Neural cell (in vitro differentiated cells): ENCODE measurements at regions not wholly inside any gene's neighbourhood (a gene's known extent, or its start where the extent isn't known, plus 50 kb on each side); places are given as distances from the start of the nearest gene placed in this dataset.
A peak's percentile ranks its signal among the peaks of the same experiment; 100 is the strongest.

Experiments used
- H2AFZ ChIP-seq: fragments of 200-600, 300-800 bp; sonication (generic), shearing (Covaris generic); 2 replicates; pipeline ENCODE4 v1.6.0; 2014; ENCODE audit warnings: low read depth, mild to moderate bottlenecking, antibody characterized with exemption, low read length, moderate library complexity
- H3F3A ChIP-seq: fragments of 200-600 bp; shearing (Covaris generic); 2 replicates; pipeline ENCODE4 v1.6.1; 2016; ENCODE audit warnings: mild to moderate bottlenecking, moderate library complexity, mixed read lengths, antibody characterized with exemption, low read length; ENCODE audit not compliant: insufficient read depth, poor library complexity, severe bottlenecking
- H3K27ac ChIP-seq: fragments of 200-600, 300-800 bp; sonication (generic), shearing (Covaris generic); 2 replicates; pipeline ENCODE4 v1.5.1; 2014; ENCODE audit warnings: mild to moderate bottlenecking, low read length, moderate library complexity
- H3K27me3 ChIP-seq: fragments of 300-800, 200-600 bp; sonication (generic), shearing (Covaris generic); 2 replicates; pipeline ENCODE4 v1.6.0; 2014; ENCODE audit warnings: mild to moderate bottlenecking, low read depth, low read length, moderate library complexity; ENCODE audit not compliant: insufficient read depth
- H3K36me3 ChIP-seq: fragments of 300-800, 200-600 bp; sonication (generic), shearing (Covaris generic); 2 replicates; pipeline ENCODE4 v1.5.1; 2014; ENCODE audit warnings: mild to moderate bottlenecking, antibody characterized with exemption, low read length, moderate library complexity; ENCODE audit not compliant: insufficient read depth
- H3K4me2 ChIP-seq: fragments of 300-800, 200-600 bp; sonication (generic), shearing (Covaris generic); 2 replicates; pipeline ENCODE4 v1.6.0; 2014; ENCODE audit warnings: mild to moderate bottlenecking, low read length
- H3K4me3 ChIP-seq: fragments of 300-800, 200-600 bp; sonication (generic), shearing (Covaris generic); 2 replicates; pipeline ENCODE4 v1.5.1; 2014; ENCODE audit warnings: mild to moderate bottlenecking, low read length, moderate library complexity
- H3K79me2 ChIP-seq: fragments of 200-600 bp; shearing (Covaris generic); replicated peaks from 2 replicates; pipeline ENCODE4 v1.6.0; 2014; ENCODE audit warnings: mild to moderate bottlenecking, low read length, moderate library complexity; ENCODE audit not compliant: insufficient read depth
- H3K9ac ChIP-seq: fragments of 300-800, 200-600 bp; sonication (generic), shearing (Covaris generic); 2 replicates; pipeline ENCODE4 v1.6.1; 2016; ENCODE audit warnings: mild to moderate bottlenecking, low read length, mixed read lengths
- H3K9me2 ChIP-seq: fragments of 200-600 bp; shearing (Covaris generic); 2 replicates; pipeline ENCODE4 v1.6.1; 2016; ENCODE audit warnings: mild to moderate bottlenecking, low read length, mixed read lengths; ENCODE audit not compliant: insufficient read depth
- H3K9me3 ChIP-seq: fragments of 200-600, 300-800 bp; sonication (generic), shearing (Covaris generic); 2 replicates; pipeline ENCODE4 v1.6.1; 2016; ENCODE audit warnings: mild to moderate bottlenecking, mixed run types, low read length, moderate library complexity, mixed read lengths
- H4K20me1 ChIP-seq: fragments of 200-600 bp; shearing (Covaris generic); 2 replicates; pipeline ENCODE4 v1.6.1; 2016; ENCODE audit warnings: mild to moderate bottlenecking, mixed run types; ENCODE audit not compliant: insufficient read depth
- EP300 ChIP-seq: fragments of 450-650 bp; conservative IDR thresholded peaks from 2 replicates; pipeline ENCODE4 v1.6.1; 2014; ENCODE audit warnings: antibody characterized with exemption, mild to moderate bottlenecking, moderate library complexity; ENCODE audit not compliant: poor library complexity, severe bottlenecking
- EZH2 ChIP-seq: fragments of 200-600, 300-800 bp; shearing (Covaris generic), sonication (generic); IDR thresholded peaks from 2 replicates; pipeline ENCODE4 v1.6.1; 2014; ENCODE audit warnings: antibody characterized with exemption, low read length, borderline replicate concordance, mild to moderate bottlenecking; ENCODE audit not compliant: insufficient read depth, poor library complexity, severe bottlenecking
- MXI1 ChIP-seq: fragments of 450-650 bp; conservative IDR thresholded peaks from 2 replicates; pipeline ENCODE4 v1.6.1; 2014; ENCODE audit warnings: antibody characterized with exemption, mild to moderate bottlenecking; ENCODE audit not compliant: poor library complexity, severe bottlenecking
- POLR2AphosphoS5 ChIP-seq: IDR thresholded peaks from 2 replicates; pipeline ENCODE4 v1.6.1; 2012
- RAD21 ChIP-seq: fragments of 450-650 bp; conservative IDR thresholded peaks from 2 replicates; pipeline ENCODE4 v1.6.1; 2014; ENCODE audit warnings: antibody characterized with exemption, mild to moderate bottlenecking, moderate library complexity
- SMC3 ChIP-seq: fragments of 450-650 bp; conservative IDR thresholded peaks from 2 replicates; pipeline ENCODE4 v1.6.1; 2014; ENCODE audit warnings: antibody characterized with exemption, mild to moderate bottlenecking, moderate library complexity; ENCODE audit not compliant: poor library complexity
- TAF1 ChIP-seq: IDR thresholded peaks from 2 replicates; pipeline ENCODE4 v1.6.1; 2012; ENCODE audit warnings: low read depth
- TF ChIP-seq, protein P1 (sequence below): IDR thresholded peaks from 2 replicates; pipeline ENCODE4 v1.6.1; 2012; ENCODE audit warnings: borderline replicate concordance
- TF ChIP-seq, protein P2 (sequence below): fragments of 450-650 bp; IDR thresholded peaks from 2 replicates; pipeline ENCODE4 v1.5.1; 2014; ENCODE audit warnings: antibody characterized with exemption, mild to moderate bottlenecking, moderate library complexity; ENCODE audit not compliant: poor library complexity, severe bottlenecking

DNA sequence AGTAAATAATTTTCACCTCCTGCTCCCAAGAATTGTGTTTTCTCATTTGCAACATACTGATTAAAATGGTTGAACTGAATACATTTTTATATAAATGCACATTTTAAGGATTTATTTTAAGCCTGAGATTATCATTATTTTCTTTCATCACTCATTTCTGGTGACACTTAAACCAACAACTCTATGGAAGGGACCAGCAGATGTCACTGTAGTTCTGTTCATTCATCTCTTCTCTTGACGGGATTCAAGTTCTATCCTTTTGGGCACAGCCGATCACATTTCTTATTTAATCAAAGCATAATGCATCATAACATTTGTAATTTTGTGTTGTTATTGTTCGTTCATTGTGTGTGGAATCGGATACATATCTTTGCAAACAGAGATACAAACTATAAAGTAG lies 417.9 kb downstream of the HRH4 start:
- H3K79me2 ChIP-seq = no peaks in the 10 kb centered on the region
- H3K27me3 ChIP-seq = no peaks in the 10 kb centered on the region
- no peaks in the 10 kb centered on the region for H4K20me1 ChIP-seq
- no peaks in the 10 kb centered on the region for H3K9me3 ChIP-seq
- TF ChIP-seq POLR2AphosphoS5 (no peak), MXI1 (no peak), SMC3 (peak; percentile 95), RAD21 (peak; percentile 95), EZH2 (no peak), EP300 (no peak), TAF1 (no peak)
- TF ChIP-seq, protein P1, sequence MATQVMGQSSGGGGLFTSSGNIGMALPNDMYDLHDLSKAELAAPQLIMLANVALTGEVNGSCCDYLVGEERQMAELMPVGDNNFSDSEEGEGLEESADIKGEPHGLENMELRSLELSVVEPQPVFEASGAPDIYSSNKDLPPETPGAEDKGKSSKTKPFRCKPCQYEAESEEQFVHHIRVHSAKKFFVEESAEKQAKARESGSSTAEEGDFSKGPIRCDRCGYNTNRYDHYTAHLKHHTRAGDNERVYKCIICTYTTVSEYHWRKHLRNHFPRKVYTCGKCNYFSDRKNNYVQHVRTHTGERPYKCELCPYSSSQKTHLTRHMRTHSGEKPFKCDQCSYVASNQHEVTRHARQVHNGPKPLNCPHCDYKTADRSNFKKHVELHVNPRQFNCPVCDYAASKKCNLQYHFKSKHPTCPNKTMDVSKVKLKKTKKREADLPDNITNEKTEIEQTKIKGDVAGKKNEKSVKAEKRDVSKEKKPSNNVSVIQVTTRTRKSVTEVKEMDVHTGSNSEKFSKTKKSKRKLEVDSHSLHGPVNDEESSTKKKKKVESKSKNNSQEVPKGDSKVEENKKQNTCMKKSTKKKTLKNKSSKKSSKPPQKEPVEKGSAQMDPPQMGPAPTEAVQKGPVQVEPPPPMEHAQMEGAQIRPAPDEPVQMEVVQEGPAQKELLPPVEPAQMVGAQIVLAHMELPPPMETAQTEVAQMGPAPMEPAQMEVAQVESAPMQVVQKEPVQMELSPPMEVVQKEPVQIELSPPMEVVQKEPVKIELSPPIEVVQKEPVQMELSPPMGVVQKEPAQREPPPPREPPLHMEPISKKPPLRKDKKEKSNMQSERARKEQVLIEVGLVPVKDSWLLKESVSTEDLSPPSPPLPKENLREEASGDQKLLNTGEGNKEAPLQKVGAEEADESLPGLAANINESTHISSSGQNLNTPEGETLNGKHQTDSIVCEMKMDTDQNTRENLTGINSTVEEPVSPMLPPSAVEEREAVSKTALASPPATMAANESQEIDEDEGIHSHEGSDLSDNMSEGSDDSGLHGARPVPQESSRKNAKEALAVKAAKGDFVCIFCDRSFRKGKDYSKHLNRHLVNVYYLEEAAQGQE = no peak
- TF ChIP-seq, protein P2, sequence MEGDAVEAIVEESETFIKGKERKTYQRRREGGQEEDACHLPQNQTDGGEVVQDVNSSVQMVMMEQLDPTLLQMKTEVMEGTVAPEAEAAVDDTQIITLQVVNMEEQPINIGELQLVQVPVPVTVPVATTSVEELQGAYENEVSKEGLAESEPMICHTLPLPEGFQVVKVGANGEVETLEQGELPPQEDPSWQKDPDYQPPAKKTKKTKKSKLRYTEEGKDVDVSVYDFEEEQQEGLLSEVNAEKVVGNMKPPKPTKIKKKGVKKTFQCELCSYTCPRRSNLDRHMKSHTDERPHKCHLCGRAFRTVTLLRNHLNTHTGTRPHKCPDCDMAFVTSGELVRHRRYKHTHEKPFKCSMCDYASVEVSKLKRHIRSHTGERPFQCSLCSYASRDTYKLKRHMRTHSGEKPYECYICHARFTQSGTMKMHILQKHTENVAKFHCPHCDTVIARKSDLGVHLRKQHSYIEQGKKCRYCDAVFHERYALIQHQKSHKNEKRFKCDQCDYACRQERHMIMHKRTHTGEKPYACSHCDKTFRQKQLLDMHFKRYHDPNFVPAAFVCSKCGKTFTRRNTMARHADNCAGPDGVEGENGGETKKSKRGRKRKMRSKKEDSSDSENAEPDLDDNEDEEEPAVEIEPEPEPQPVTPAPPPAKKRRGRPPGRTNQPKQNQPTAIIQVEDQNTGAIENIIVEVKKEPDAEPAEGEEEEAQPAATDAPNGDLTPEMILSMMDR = peak; percentile 88
- no peak overlapping the region for H3K9ac ChIP-seq
- H3F3A ChIP-seq = no peaks in the 10 kb centered on the region
- H3K4me2 ChIP-seq = no peak overlapping the region
- no peaks in the 10 kb centered on the region for H3K36me3 ChIP-seq
- no peak overlapping the region for H3K27ac ChIP-seq
- no peak overlapping the region for H2AFZ ChIP-seq
- no peak overlapping the region for H3K4me3 ChIP-seq
- no peaks in the 10 kb centered on the region for H3K9me2 ChIP-seq

DNA sequence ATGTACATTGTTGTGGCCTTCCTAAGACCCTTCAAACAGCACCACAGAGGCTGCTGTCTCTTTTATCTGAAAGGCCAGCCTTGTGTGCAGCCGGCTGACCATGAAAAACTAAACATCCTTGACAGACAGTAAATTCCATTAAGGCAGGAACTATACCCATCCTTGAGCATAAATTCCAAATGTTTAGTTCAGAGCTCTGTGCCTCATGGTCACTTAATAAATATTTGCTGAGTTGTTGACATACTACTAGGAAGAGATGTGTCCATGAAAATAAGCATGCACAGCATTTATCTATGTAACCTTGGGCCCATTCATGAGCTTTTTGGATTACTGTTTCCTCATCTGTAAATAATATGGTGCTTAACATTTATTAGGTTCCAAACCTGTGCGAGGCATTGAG lies 424.8 kb downstream of the HRH4 start:
- Histone ChIP-seq H2AFZ (no peak overlapping the region), H3F3A (no peaks in the 10 kb centered on the region), H3K9ac (no peak overlapping the region), H4K20me1 (no peaks in the 10 kb centered on the region), H3K27ac (no peak overlapping the region), H3K4me3 (no peak overlapping the region), H3K9me2 (no peaks in the 10 kb centered on the region), H3K27me3 (no peaks in the 10 kb centered on the region), H3K9me3 (no peaks in the 10 kb centered on the region), H3K36me3 (no peaks in the 10 kb centered on the region), H3K4me2 (no peak overlapping the region), H3K79me2 (no peaks in the 10 kb centered on the region)
- no peak for TF ChIP-seq TAF1
- TF ChIP-seq, protein P1 = no peak
- TF ChIP-seq EZH2 = no peak
- no peak for TF ChIP-seq POLR2AphosphoS5
- no peak for TF ChIP-seq RAD21
- no peak for TF ChIP-seq SMC3
- TF ChIP-seq EP300 = no peak
- no peak for TF ChIP-seq MXI1
- TF ChIP-seq, protein P2 = no peak
